ENCODE measurements at regions not wholly inside any gene's neighbourhood (a gene's known extent, or its start where the extent isn't known, plus 50 kb on each side); places are given as distances from the start of the nearest gene placed in this dataset.

- DNase-seq, result no peak
These were observed 114.6 kb upstream of the NEK7 start for GRCh38 chr1:198042168-198042567.

DNA sequence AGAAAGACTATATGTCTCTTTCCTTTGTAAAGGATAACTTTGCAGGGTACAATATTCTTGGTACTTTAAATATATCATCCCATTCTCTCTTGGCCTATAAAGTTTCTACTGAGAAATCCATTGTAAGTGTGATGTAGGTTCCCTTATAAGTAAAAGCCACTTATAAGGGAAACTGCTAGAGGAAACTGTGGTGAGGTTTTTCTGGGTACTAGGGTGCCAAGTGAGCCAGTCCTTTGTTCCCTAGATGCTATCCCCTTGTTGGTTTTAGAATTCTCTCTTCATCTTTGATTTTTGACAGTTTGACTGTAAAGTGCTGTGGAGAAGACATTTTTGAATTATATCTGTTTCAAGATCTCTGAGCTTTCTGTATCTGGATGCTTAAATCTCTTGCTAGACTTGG is 108.9 kb upstream of the NEK7 start:
- DNase-seq, result no peak

GRCh38 chr1:198054510-198054909 is 102.3 kb upstream of the NEK7 start:
- DNase-seq, result no peak

DNA sequence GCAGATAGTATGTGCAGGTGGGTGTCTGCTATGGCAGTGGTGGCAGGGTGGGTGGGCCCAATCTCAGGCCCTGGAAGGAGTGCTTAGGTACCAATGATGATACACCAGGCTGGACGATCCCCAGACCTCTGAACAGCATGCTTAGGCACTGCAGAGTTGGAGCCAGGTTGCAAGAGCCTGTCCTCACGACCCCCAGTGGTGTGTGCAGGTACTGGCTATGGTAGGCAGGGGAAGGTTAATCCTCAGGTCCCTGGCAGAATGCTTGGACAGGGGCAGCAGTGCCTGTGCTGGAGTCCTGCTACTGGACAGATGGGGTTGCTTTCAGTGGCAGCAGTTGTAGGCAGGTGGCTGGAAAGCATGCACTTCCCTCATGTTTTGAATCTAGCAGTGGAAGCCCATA is 100.5 kb upstream of the NEK7 start:
- DNase-seq, result peak; percentile 4

DNA sequence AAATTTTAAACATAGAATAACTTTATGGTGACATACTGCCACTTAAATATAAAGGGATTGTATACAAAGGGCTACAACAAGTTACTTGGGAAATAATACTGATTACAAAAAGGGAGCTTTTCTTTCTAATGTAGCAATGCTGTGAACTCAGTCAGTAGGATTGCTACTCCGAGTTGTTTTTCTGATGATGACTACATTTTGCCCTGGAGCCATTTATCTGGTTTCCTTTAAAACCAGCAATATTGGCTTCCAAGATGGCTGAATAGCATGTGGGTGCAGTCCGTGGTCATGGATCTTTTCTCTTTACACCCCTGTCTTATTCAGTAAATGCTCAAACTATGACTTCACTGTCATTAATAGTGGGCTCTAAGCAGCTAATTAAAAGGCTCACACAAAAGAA is 92.6 kb upstream of the NEK7 start:
- DNase-seq, result no peak

GRCh38 chr1:198068285-198068684 is 88.5 kb upstream of the NEK7 start:
- DNase-seq, result no peak

DNA sequence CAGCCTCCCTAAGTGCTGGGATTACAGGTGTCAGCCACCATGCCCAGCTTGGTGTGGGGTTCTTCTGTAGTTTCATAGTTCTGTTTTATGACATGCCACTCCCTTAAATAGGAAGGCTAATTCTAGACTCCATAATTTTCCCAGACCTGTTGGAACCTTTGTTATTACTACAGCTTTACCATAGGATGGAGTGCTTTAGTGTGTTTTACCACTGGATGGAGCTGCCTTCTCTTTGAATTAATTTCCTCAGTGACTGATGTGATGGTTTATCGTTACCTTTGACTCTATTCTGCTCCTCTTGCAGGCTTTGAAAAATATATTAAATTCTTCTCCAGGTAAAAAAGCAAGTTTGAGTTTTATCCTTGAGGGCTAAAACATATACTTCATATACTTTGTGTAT is 84.6 kb upstream of the NEK7 start:
- DNase-seq, result no peak

GRCh38 chr1:198075296-198075695 is 81.5 kb upstream of the NEK7 start:
- DNase-seq, result no peak

DNA sequence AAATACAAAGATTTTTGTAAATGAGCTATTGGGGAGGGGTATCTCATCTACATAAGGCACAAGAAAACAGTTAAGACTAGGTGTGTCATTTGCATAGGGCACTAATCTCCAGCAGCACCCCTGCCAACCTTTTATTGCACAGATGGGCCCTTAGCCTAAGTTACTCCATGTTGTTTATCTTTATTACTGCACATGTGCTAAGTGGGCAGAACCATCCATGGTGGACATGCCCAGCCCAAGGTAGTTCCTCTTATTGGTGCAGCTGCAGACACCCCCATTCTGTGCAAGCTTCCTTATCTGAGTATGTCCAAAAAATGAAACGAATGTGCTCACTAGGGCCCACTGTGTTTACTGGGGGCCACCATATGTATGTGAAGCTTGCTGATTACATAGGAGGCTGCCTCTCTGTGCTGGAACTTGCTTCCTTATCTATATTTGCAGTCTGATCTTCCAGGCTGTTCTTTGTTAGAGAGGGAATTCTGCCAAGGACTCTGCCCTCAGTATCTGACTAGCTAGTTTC is 77.3 kb upstream of the NEK7 start:
- no peak for DNase-seq

- no peak for DNase-seq
These were observed 74.2 kb upstream of the NEK7 start for GRCh38 chr1:198082576-198082975.

- DNase-seq, result no peak
These were observed 73.2 kb upstream of the NEK7 start for GRCh38 chr1:198083549-198083948.

- DNase-seq, result no peak
These were observed 72.4 kb upstream of the NEK7 start for GRCh38 chr1:198084241-198084908.

- no peak for DNase-seq
These were observed 70.6 kb upstream of the NEK7 start for GRCh38 chr1:198086051-198086745.

GRCh38 chr1:198087831-198088230 is 69.0 kb upstream of the NEK7 start:
- DNase-seq, result no peak

GRCh38 chr1:198088360-198089071 is 68.3 kb upstream of the NEK7 start:
- peak; percentile 13 for DNase-seq

- no peak for DNase-seq
These were observed 60.4 kb upstream of the NEK7 start for GRCh38 chr1:198096390-198096789.

- DNase-seq, result no peak
These were observed 57.0 kb upstream of the NEK7 start for GRCh38 chr1:198099755-198100154.

- DNase-seq, result no peak
These were observed 54.9 kb upstream of the NEK7 start for GRCh38 chr1:198101716-198102453.

DNA sequence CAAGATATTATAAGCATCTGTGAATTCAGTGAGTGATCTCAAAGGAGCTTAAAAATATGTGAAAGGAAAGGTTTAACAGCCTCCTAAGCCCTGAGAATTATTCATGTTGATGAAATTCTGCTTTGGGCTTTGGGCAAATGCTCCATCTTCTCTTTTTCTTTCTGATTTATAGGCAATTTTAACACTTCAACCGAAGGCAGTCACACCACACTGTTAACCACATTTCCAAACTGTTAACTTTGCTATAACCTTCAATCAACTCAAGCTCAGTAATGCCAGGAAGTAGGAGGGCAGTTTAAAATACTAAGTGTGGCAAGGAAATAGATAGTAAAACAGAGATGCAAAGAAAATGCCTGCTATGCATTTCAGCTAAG is 54.4 kb upstream of the NEK7 start:
- DNase-seq, result no peak

DNA sequence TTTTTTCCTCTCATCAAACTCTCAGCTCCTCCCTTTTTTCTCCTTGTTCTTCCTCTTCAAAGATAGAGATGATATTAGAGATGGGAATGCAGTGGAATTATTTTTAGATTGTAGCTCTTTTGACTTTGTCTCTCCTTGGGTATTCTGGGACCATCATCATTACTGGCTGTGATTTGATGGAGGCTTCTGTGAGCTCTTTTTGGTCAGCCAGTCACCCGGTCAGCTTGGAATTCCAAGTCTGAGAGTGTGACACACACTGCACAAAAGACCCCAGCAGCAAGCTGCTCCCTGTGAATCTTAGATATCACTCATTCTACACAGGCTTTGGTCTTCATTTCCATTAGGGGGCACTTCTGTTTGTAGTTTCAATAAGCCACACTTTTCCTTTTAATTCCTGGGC is 51.6 kb upstream of the NEK7 start:
- DNase-seq, result no peak

- DNase-seq, result no peak
These were observed 50.8 kb upstream of the NEK7 start for GRCh38 chr1:198106011-198106410.
